ENCODE measurements at regions not wholly inside any gene's neighbourhood (a gene's known extent, or its start where the extent isn't known, plus 50 kb on each side); places are given as distances from the start of the nearest gene placed in this dataset.

DNA sequence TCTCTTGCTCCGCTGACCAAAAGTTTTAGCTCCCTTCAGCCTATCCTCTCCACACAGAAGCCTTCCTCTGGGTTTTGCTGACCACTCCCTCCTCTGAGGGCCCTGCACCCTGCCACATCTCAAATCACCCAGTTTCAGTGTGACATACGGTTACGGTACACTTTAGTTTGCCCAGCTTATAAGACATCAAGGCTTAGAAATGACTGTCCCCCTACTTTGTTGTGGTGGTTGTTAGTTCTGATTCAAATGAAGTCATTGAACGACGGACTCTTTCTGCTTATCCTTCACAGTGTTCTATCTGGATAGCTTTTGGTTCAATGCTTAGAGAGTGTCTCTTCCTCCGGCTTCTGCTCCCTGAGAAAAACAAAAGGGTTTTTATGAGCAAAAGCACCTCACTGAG, 68.0 kb upstream of the NDUFB4 start:
- TF ChIP-seq, protein P1, sequence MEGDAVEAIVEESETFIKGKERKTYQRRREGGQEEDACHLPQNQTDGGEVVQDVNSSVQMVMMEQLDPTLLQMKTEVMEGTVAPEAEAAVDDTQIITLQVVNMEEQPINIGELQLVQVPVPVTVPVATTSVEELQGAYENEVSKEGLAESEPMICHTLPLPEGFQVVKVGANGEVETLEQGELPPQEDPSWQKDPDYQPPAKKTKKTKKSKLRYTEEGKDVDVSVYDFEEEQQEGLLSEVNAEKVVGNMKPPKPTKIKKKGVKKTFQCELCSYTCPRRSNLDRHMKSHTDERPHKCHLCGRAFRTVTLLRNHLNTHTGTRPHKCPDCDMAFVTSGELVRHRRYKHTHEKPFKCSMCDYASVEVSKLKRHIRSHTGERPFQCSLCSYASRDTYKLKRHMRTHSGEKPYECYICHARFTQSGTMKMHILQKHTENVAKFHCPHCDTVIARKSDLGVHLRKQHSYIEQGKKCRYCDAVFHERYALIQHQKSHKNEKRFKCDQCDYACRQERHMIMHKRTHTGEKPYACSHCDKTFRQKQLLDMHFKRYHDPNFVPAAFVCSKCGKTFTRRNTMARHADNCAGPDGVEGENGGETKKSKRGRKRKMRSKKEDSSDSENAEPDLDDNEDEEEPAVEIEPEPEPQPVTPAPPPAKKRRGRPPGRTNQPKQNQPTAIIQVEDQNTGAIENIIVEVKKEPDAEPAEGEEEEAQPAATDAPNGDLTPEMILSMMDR (IDR thresholded peaks at IDR 0.05), result no peak
- TF ChIP-seq ZFX (IDR thresholded peaks at IDR 0.05; ENCODE audit: borderline replicate concordance), result no peak

Measured in 22Rv1 (cell line).